ENCODE measurements at regions not wholly inside any gene's neighbourhood (a gene's known extent, or its start where the extent isn't known, plus 50 kb on each side); places are given as distances from the start of the nearest gene placed in this dataset.

DNA sequence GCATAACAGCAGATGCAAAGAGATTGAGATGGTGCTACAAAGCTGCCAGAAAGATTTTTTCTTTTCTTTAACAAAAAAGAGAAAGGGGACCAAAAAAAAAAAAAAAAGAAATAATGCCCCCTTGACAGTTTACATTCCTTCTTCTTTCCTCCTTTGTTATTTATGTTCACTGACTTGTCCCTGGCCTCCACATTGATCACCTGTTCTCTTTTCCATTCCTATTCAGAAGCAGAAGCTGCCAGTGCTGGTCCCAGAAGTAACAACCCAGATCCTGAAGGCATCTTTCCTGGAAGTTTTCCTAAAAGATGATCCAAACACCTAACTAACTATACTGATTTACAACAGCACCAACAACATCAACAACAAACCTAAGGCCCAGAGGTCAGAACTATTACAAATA lies 728.1 kb downstream of the KCNJ2 start:
- TF ChIP-seq, protein P1, sequence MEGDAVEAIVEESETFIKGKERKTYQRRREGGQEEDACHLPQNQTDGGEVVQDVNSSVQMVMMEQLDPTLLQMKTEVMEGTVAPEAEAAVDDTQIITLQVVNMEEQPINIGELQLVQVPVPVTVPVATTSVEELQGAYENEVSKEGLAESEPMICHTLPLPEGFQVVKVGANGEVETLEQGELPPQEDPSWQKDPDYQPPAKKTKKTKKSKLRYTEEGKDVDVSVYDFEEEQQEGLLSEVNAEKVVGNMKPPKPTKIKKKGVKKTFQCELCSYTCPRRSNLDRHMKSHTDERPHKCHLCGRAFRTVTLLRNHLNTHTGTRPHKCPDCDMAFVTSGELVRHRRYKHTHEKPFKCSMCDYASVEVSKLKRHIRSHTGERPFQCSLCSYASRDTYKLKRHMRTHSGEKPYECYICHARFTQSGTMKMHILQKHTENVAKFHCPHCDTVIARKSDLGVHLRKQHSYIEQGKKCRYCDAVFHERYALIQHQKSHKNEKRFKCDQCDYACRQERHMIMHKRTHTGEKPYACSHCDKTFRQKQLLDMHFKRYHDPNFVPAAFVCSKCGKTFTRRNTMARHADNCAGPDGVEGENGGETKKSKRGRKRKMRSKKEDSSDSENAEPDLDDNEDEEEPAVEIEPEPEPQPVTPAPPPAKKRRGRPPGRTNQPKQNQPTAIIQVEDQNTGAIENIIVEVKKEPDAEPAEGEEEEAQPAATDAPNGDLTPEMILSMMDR (IDR thresholded peaks at IDR 0.05; ENCODE audit: insufficient read depth, low read depth, low read length): no peak
- no peak for DNase-seq (ENCODE audit: low read depth)
- H3K4me3 ChIP-seq (ENCODE audit: low read depth, low read length): no peak overlapping the region

DNA sequence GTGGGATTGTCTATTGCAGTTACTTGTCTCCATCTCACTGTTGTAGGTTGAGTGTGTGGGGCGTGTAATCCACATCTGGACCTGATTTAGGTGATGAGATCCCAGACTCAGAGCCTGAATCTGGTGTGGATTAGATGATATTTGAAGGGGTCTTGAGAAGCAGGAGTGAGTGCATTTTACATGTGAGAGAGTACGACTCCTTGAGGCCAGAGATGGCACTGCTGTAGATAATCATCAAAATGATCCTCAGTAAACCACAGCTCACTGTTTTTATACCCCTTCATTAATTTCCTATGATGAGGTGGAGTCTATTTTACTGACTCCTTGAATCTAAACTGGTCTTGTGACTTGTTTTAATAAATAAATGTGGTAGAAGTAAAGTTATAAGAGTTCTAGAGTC lies 732.5 kb downstream of the KCNJ2 start:
- TF ChIP-seq, protein P1 (IDR thresholded peaks at IDR 0.05; ENCODE audit: insufficient read depth, low read depth, low read length): no peak
- no peak for DNase-seq (ENCODE audit: low read depth)
- no peak overlapping the region for H3K4me3 ChIP-seq (ENCODE audit: low read depth, low read length)

DNA sequence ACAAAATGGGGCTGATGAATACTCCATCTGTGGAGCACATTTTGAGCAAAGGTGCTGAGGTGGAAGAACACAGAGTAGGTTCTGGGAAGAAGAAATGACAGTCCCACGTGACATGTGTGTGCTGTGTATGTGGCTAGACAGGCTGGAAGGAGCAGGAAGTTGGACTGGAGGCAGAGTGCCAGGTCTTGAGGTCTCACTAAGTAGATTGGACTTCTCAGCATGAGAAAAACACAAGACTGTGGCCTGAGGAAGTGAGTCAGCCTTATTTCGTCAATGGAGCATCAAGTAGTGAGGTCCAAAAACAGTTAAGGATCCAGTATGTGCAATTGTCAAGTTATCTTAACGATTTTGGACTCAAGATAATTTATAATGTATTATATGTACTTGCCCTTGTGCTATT lies 736.5 kb downstream of the KCNJ2 start:
- H3K4me3 ChIP-seq (ENCODE audit: low read depth, low read length): no peak overlapping the region
- peak; percentile 94 for DNase-seq (ENCODE audit: low read depth)
- TF ChIP-seq, protein P1 (IDR thresholded peaks at IDR 0.05; ENCODE audit: insufficient read depth, low read depth, low read length): no peak

DNA sequence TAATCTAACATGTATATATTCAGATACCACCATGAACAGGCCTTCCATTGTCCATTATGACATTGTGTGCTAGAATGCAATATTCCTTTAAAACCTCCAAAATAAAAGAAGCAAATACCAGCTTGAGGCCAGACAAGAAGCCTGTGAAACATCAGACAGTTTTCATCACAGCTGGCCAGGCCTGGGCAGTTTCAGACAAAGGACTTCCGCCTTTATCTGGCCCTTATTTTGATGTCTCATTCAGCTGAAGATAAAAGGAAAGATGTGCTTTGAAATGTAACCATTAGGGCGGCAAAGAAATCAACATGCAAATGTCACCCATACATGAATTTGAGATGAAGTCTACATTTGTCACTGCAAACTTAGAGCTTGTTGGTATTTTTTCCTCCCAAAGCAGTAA lies 737.5 kb downstream of the KCNJ2 start:
- peak; percentile 60 for DNase-seq (ENCODE audit: low read depth)
- TF ChIP-seq, protein P1 (IDR thresholded peaks at IDR 0.05; ENCODE audit: insufficient read depth, low read depth, low read length): no peak
- no peak overlapping the region for H3K4me3 ChIP-seq (ENCODE audit: low read depth, low read length)

GRCh38 chr17:70912716-70913485 lies 743.6 kb downstream of the KCNJ2 start:
- TF ChIP-seq, protein P1 (IDR thresholded peaks at IDR 0.05; ENCODE audit: insufficient read depth, low read depth, low read length): no peak
- no peak overlapping the region for H3K4me3 ChIP-seq (ENCODE audit: low read depth, low read length)
- peak; percentile 24 for DNase-seq (ENCODE audit: low read depth)

DNA sequence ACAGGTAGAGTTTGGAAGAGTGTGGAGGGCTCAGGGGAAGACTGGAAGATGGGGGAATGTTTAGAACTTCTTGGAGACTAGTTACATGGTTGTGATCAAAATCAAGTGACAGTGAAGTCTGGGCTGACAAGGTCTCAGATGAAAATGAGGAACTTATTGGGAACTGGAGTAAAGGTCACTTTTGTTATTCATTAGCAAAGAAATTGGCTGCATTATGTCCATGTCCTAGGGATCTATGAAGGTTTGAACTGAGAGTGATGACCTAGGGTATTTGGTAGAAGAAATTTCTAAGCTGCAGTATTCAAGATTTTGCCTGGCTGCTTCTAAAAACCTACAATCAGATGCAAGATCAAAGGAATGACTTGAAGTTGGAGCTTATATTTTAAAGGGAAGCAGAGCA lies 747.1 kb downstream of the KCNJ2 start:
- DNase-seq (ENCODE audit: low read depth): no peak
- no peak overlapping the region for H3K4me3 ChIP-seq (ENCODE audit: low read depth, low read length)
- TF ChIP-seq, protein P1 (IDR thresholded peaks at IDR 0.05; ENCODE audit: insufficient read depth, low read depth, low read length): no peak

DNA sequence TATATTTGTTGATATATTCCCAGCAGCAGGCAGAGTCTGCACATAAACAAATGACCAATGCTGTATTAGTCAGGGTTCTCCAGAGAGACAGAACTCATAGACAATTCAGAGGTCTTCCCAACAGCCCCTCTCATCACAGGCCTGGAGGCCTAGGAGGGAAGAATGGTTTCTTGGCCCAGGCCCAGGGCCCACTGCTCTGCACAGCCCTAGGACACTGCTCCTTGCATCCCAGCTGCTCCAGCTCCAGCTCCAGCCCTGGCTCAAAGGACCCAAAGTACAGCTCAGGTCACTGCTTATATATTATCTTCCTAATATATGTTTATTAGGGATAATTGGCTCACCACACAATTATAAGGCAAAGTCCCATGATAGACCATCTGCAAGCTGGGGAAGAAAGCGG lies 749.9 kb downstream of the KCNJ2 start:
- TF ChIP-seq, protein P1 (IDR thresholded peaks at IDR 0.05; ENCODE audit: insufficient read depth, low read depth, low read length): no peak

More for the DNA sequence above, 749.9 kb downstream of the KCNJ2 start:
- DNase-seq (ENCODE audit: low read depth): peak; percentile 5
- H3K4me3 ChIP-seq (ENCODE audit: low read depth, low read length): no peak overlapping the region

All from fibroblast of villous mesenchyme (primary cell).